SH-SY5Y (cell line): ENCODE measurements at regions not wholly inside any gene's neighbourhood (a gene's known extent, or its start where the extent isn't known, plus 50 kb on each side); places are given as distances from the start of the nearest gene placed in this dataset.

Experiments used
- GATA2 ChIP-seq: IDR thresholded peaks from 2 replicates; pipeline ENCODE4 v1.6.1; 2011; ENCODE audit warnings: mild to moderate bottlenecking, low read depth, low read length
- GATA3 ChIP-seq: IDR thresholded peaks from 2 replicates; pipeline ENCODE4 v1.6.1; 2011; ENCODE audit warnings: low read depth, mild to moderate bottlenecking, low read length, moderate library complexity

GRCh38 chr11:13073119-13073981 lies 64.2 kb downstream of the RASSF10 start:
- TF ChIP-seq GATA2, result no peak
- no peak for TF ChIP-seq GATA3
